Left ventricle myocardium inferior (tissue), 1 donor: ENCODE measurements at regions not wholly inside any gene's neighbourhood (a gene's known extent, or its start where the extent isn't known, plus 50 kb on each side); places are given as distances from the start of the nearest gene placed in this dataset.

Experiments used
- DNase-seq: peaks from one replicate; pipeline ENCODE4 v3.0.0-alpha.2; 2020
- H3K27ac ChIP-seq: fragments of 200-600 bp; replicated peaks from 2 replicates; pipeline ENCODE4 v1.8.0; 2021
- H3K27me3 ChIP-seq: fragments of 200-600 bp; 2 replicates; pipeline ENCODE4 v1.8.0; 2021; ENCODE audit warnings: low read depth
- H3K36me3 ChIP-seq: fragments of 200-600 bp; 2 replicates; pipeline ENCODE4 v1.8.0; 2021
- H3K4me1 ChIP-seq: fragments of 200-600 bp; 2 replicates; pipeline ENCODE4 v1.8.0; 2021
- H3K4me3 ChIP-seq: fragments of 200-600 bp; 2 replicates; pipeline ENCODE4 v1.8.0; 2021; ENCODE audit warnings: mild to moderate bottlenecking, moderate library complexity
- H3K9me3 ChIP-seq: fragments of 200-600 bp; replicated peaks from 2 replicates; pipeline ENCODE4 v1.8.0; 2021
- CTCF ChIP-seq: fragments of 200-600 bp; IDR thresholded peaks from 2 replicates; pipeline ENCODE4 v1.8.0; 2021; ENCODE audit warnings: antibody characterized with exemption, mild to moderate bottlenecking, borderline replicate concordance
- intact Hi-C: fragments of 100-400 bp; cut with micrococcal nuclease; formaldehyde crosslinking; loops from one replicate; pipeline ENCODE4 v1.11.0; 2022
- donor health status: DM: no; HTN: yes; CAD: no; lungs with severe emphysema.

- no peak overlapping the region for H3K27ac ChIP-seq
- H3K27me3 ChIP-seq: no peaks in the 10 kb centered on the region
- intact Hi-C loops: no loop called here
- no peaks in the 10 kb centered on the region for H3K4me1 ChIP-seq
- TF ChIP-seq CTCF: no peak
- no peak overlapping the region for H3K4me3 ChIP-seq
- DNase-seq: no peak
- no peaks in the 10 kb centered on the region for H3K9me3 ChIP-seq
- H3K36me3 ChIP-seq: no peaks in the 10 kb centered on the region
Measured at GRCh38 chr1:95503278-95504030, 269.4 kb downstream of the RWDD3 start.

- Histone ChIP-seq H3K27ac (no peak overlapping the region), H3K36me3 (no peaks in the 10 kb centered on the region), H3K27me3 (peaks cover 5% of the 10 kb centered on the region), H3K4me3 (no peak overlapping the region), H3K4me1 (no peaks in the 10 kb centered on the region), H3K9me3 (no peaks in the 10 kb centered on the region)
- intact Hi-C loops: no loop called here
- no peak for TF ChIP-seq CTCF
- DNase-seq: no peak
Measured at GRCh38 chr1:95504321-95504720, 270.3 kb downstream of the RWDD3 start.

- peaks cover 8% of the 10 kb centered on the region for H3K27me3 ChIP-seq
- intact Hi-C loops: no loop called here
- H3K27ac ChIP-seq: no peak overlapping the region
- H3K9me3 ChIP-seq: no peaks in the 10 kb centered on the region
- no peak for TF ChIP-seq CTCF
- H3K4me1 ChIP-seq: no peaks in the 10 kb centered on the region
- no peak for DNase-seq
- no peaks in the 10 kb centered on the region for H3K36me3 ChIP-seq
- H3K4me3 ChIP-seq: no peak overlapping the region
Measured at GRCh38 chr1:95506736-95507414, 272.9 kb downstream of the RWDD3 start.

GRCh38 chr1:95509989-95510388, 276.0 kb downstream of the RWDD3 start:
- TF ChIP-seq CTCF: no peak
- H3K27me3 ChIP-seq: peaks cover 12% of the 10 kb centered on the region
- intact Hi-C loops: no loop called here
- no peaks in the 10 kb centered on the region for H3K4me1 ChIP-seq
- DNase-seq: no peak
- no peak overlapping the region for H3K27ac ChIP-seq
- H3K9me3 ChIP-seq: no peaks in the 10 kb centered on the region
- H3K36me3 ChIP-seq: no peaks in the 10 kb centered on the region
- H3K4me3 ChIP-seq: no peak overlapping the region

- H3K4me1 ChIP-seq: no peaks in the 10 kb centered on the region
- no peaks in the 10 kb centered on the region for H3K9me3 ChIP-seq
- H3K27ac ChIP-seq: no peak overlapping the region
- no peak overlapping the region for H3K4me3 ChIP-seq
- DNase-seq: no peak
- TF ChIP-seq CTCF: no peak
- H3K27me3 ChIP-seq: peaks cover 12% of the 10 kb centered on the region
- H3K36me3 ChIP-seq: no peaks in the 10 kb centered on the region
- intact Hi-C loops: no loop called here
Measured at GRCh38 chr1:95512925-95513324, 278.9 kb downstream of the RWDD3 start.
